ENCODE measurements at regions not wholly inside any gene's neighbourhood (a gene's known extent, or its start where the extent isn't known, plus 50 kb on each side); places are given as distances from the start of the nearest gene placed in this dataset.

DNA sequence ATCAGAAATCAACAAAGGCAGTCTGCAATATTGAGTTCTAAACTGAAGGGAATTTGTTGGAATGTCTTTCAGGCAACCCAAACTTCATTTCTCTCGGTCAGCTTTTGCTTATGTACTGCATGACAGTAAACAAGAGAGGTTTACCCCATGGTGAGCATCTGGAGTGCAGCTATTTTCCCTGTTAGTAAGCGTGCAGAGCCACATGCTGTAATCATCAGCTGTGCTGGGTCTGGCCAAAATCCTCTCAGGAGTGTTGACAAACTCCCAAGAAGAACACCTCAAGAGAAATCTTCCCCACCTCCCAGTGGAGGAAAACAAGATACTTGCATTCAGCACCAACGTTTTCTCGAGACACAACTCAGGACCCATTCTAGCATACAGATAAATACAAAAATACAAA lies 83.6 kb upstream of the ADAMTSL1 start:
- DNase-seq (ENCODE audit: low spot score in 2 of 2, unreplicated experiment in 2 of 2) = no peak
- Mint-ChIP-seq H3K9me3 (no peaks in the 10 kb centered on the region), H3K27ac (no peak overlapping the region), H3K4me1 (peaks cover 18% of the 10 kb centered on the region), H3K27me3 (ENCODE audit: low read depth) (no peaks in the 10 kb centered on the region), H3K4me3 (no peak overlapping the region), H3K36me3 (no peaks in the 10 kb centered on the region)
- TF ChIP-seq, protein P1, sequence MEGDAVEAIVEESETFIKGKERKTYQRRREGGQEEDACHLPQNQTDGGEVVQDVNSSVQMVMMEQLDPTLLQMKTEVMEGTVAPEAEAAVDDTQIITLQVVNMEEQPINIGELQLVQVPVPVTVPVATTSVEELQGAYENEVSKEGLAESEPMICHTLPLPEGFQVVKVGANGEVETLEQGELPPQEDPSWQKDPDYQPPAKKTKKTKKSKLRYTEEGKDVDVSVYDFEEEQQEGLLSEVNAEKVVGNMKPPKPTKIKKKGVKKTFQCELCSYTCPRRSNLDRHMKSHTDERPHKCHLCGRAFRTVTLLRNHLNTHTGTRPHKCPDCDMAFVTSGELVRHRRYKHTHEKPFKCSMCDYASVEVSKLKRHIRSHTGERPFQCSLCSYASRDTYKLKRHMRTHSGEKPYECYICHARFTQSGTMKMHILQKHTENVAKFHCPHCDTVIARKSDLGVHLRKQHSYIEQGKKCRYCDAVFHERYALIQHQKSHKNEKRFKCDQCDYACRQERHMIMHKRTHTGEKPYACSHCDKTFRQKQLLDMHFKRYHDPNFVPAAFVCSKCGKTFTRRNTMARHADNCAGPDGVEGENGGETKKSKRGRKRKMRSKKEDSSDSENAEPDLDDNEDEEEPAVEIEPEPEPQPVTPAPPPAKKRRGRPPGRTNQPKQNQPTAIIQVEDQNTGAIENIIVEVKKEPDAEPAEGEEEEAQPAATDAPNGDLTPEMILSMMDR (IDR thresholded peaks at IDR 0.05; ENCODE audit: unreplicated experiment) = no peak

DNA sequence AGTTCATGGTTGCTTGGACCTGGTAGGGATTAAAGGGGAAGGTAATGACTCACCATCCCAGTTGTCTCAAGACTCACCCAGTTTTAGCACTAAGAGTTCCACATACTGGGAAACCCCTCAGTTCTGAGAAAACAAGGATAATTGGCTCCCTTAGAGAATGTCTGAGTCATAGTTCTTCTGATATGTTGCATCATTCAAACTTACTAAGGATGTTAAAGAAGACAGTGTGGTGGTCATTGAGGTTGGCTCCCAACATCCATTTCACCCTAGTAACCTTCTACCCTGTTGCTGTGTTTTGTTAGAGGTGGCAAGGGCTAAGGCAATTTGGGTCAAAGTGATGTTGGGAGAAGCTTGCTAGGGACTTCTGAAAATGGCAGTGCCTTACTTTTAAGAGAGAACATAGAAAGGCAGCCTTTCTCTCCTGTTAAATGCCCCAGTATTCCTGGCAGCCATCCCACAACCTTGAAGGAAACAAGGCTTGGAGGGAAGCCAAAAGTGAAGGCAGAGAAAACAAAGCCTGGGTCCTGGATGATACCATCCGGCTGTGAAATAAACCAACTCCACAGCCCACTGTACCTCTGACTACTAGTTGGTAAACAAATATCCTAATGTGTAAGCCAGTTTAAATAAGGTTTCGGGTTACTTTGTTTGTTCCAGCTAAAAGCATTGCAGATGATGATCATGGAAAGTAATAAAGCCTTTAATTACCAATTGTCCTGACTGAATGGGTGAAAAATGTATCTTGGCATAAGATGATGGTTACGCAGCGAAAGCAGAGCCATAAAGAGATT lies 80.4 kb upstream of the ADAMTSL1 start:
- peak in 1 of 2 experiments; percentile 39 for DNase-seq (ENCODE audit: low spot score in 2 of 2, unreplicated experiment in 2 of 2)
- Mint-ChIP-seq H3K4me1 (peaks cover 15% of the 10 kb centered on the region), H3K27me3 (ENCODE audit: low read depth) (no peaks in the 10 kb centered on the region), H3K9me3 (no peaks in the 10 kb centered on the region), H3K36me3 (no peaks in the 10 kb centered on the region), H3K27ac (peak overlapping the region; percentile 83), H3K4me3 (no peak overlapping the region)
- TF ChIP-seq, protein P1 (IDR thresholded peaks at IDR 0.05; ENCODE audit: unreplicated experiment) = no peak

DNA sequence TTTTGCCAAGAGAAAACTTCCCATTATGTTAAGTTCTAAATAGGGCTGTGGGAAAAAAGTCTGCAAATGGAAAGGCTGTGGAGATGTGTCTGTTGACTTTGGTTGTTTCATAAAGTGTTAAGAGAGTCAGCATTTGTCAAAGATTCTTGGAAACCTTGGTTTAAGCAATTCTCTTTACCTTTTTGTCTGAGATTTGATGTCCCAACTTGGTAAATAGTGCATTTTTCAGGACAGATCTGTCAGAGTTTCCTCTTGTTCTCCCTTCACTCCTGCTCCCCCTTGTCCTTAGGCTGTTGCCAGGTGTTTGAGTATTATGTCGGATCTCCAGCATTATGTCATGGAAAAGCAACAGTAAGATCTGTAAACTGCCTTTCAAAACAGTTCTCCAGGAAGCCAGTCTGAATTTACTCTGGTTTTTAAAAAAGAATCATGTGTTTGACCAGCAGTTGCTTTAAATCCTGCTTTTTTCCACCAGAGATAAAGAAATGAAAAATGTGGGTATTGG lies 79.1 kb upstream of the ADAMTSL1 start:
- TF ChIP-seq, protein P1 (IDR thresholded peaks at IDR 0.05; ENCODE audit: unreplicated experiment) = no peak
- no peak overlapping the region for H3K4me3 Mint-ChIP-seq
- peaks cover 15% of the 10 kb centered on the region for H3K4me1 Mint-ChIP-seq
- H3K27me3 Mint-ChIP-seq (ENCODE audit: low read depth) = no peaks in the 10 kb centered on the region
- no peaks in the 10 kb centered on the region for H3K9me3 Mint-ChIP-seq
- no peak for DNase-seq (ENCODE audit: low spot score in 2 of 2, unreplicated experiment in 2 of 2)
- no peaks in the 10 kb centered on the region for H3K36me3 Mint-ChIP-seq
- H3K27ac Mint-ChIP-seq = no peak overlapping the region

DNA sequence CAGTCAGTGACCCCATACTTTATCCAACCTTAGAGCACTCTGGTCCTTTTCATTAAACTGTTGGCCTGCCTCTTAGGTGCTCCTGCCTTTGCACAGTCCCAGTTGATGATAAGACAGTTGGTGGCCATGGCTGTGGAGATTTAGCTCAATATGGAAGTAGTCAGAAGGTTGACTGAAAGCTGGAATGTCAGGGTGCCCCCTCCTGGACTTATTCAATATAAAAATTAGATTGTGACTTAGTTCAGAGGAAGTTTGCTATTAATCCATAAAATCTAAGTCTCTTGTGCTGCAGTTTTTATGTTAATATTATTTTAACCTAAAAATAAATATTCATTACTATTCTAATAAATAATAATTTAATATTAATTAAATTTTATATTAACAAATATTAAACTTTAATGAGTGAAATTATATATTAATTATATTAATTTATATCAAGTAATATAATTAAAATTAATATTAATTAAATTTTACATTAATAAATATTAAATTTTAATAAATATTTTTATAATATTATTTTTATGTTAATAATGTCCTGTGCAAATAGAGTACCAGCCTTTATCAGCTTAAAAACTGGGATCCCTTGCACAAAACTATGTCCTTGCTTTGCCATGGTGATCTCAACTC lies 77.7 kb upstream of the ADAMTSL1 start:
- Mint-ChIP-seq H3K9me3 (no peaks in the 10 kb centered on the region), H3K27me3 (ENCODE audit: low read depth) (no peaks in the 10 kb centered on the region), H3K36me3 (no peaks in the 10 kb centered on the region), H3K27ac (no peak overlapping the region), H3K4me1 (peaks cover 15% of the 10 kb centered on the region), H3K4me3 (no peak overlapping the region)
- DNase-seq (ENCODE audit: low spot score in 2 of 2, unreplicated experiment in 2 of 2) = no peak
- TF ChIP-seq, protein P1 (IDR thresholded peaks at IDR 0.05; ENCODE audit: unreplicated experiment) = no peak

DNA sequence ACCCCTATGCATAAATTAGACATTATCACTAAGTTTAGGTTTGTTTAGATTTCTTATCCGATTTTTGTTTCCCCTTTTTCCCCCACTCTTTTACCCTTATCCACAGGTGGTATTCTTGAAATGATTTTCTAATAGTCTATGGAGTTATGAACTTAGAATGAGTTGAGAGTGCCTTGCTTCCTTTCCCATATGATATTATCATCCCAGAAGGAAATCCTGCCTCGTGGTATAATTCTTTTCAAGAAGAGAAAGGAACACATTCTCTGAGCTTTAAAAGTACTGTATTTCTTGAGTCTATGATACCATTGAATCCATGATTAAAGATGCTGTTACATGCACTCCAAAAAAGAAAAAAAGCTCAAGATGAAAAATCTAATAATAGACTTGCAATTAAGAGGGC lies 76.9 kb upstream of the ADAMTSL1 start:
- H3K36me3 Mint-ChIP-seq = no peaks in the 10 kb centered on the region
- TF ChIP-seq, protein P1 (IDR thresholded peaks at IDR 0.05; ENCODE audit: unreplicated experiment) = no peak
- peaks cover 15% of the 10 kb centered on the region for H3K4me1 Mint-ChIP-seq
- no peaks in the 10 kb centered on the region for H3K9me3 Mint-ChIP-seq
- H3K27me3 Mint-ChIP-seq (ENCODE audit: low read depth) = no peaks in the 10 kb centered on the region
- peak overlapping the region; percentile 7 for H3K27ac Mint-ChIP-seq
- no peak overlapping the region for H3K4me3 Mint-ChIP-seq
- DNase-seq (ENCODE audit: low spot score in 2 of 2, unreplicated experiment in 2 of 2) = no peak

Data from mesothelial cell of epicardium (in vitro differentiated cells).